ENCODE measurements at regions not wholly inside any gene's neighbourhood (a gene's known extent, or its start where the extent isn't known, plus 50 kb on each side); places are given as distances from the start of the nearest gene placed in this dataset.

- no peak for DNase-seq (ENCODE audit: low spot score)
Measured at GRCh38 chr1:200252531-200252930, 157.3 kb downstream of the ZNF281 start.

- no peak for DNase-seq (ENCODE audit: low spot score)
Measured at GRCh38 chr1:200250469-200250868, 159.4 kb downstream of the ZNF281 start.

- no peak for DNase-seq (ENCODE audit: low spot score)
Measured at GRCh38 chr1:200248541-200248940, 161.3 kb downstream of the ZNF281 start.

- no peak for DNase-seq (ENCODE audit: low spot score)
Measured at GRCh38 chr1:200247518-200247917, 162.3 kb downstream of the ZNF281 start.

GRCh38 chr1:200245473-200245872 lies 164.4 kb downstream of the ZNF281 start:
- DNase-seq (ENCODE audit: low spot score), result no peak

- no peak for DNase-seq (ENCODE audit: low spot score)
Measured at GRCh38 chr1:200243042-200243437, 166.8 kb downstream of the ZNF281 start.

- DNase-seq (ENCODE audit: low spot score), result no peak
Measured at GRCh38 chr1:200242110-200243041, 167.5 kb downstream of the ZNF281 start.

GRCh38 chr1:200240656-200241055 lies 169.2 kb downstream of the ZNF281 start:
- DNase-seq (ENCODE audit: low spot score), result no peak

GRCh38 chr1:200238311-200238710 lies 171.5 kb downstream of the ZNF281 start:
- no peak for DNase-seq (ENCODE audit: low spot score)

GRCh38 chr1:200237066-200237465 lies 172.8 kb downstream of the ZNF281 start:
- no peak for DNase-seq (ENCODE audit: low spot score)

GRCh38 chr1:200234938-200235337 lies 174.9 kb downstream of the ZNF281 start:
- DNase-seq (ENCODE audit: low spot score), result no peak

- DNase-seq (ENCODE audit: low spot score), result no peak
Measured at GRCh38 chr1:200233393-200233792, 176.4 kb downstream of the ZNF281 start.

- no peak for DNase-seq (ENCODE audit: low spot score)
Measured at GRCh38 chr1:200231787-200232231, 178.0 kb downstream of the ZNF281 start.

- DNase-seq (ENCODE audit: low spot score), result no peak
Measured at GRCh38 chr1:200230671-200231070, 179.2 kb downstream of the ZNF281 start.

GRCh38 chr1:200228486-200228885 lies 181.3 kb downstream of the ZNF281 start:
- DNase-seq (ENCODE audit: low spot score), result no peak

GRCh38 chr1:200228081-200228480 lies 181.8 kb downstream of the ZNF281 start:
- DNase-seq (ENCODE audit: low spot score), result no peak

Measured in SW480 (cell line).